ENCODE measurements at regions not wholly inside any gene's neighbourhood (a gene's known extent, or its start where the extent isn't known, plus 50 kb on each side); places are given as distances from the start of the nearest gene placed in this dataset.
"Not testable (repeated sequence)": the region's sequence is repeated elsewhere in the genome, so short reads cannot be mapped to it uniquely, and the experiment has no call there.

GRCh38 chr11:92168936-92169335, 55.7 kb upstream of the FAT3 start:
- DNase-seq (ENCODE audit: low read depth, low spot score) = no peak
- no peak overlapping the region for H3K4me3 ChIP-seq (ENCODE audit: low read length)

- H3K4me3 ChIP-seq (ENCODE audit: low read length) = no peak overlapping the region
- no peak for DNase-seq (ENCODE audit: low read depth, low spot score)
These were observed 57.0 kb upstream of the FAT3 start for GRCh38 chr11:92167571-92167970.

GRCh38 chr11:92166335-92166734, 58.3 kb upstream of the FAT3 start:
- no peak for DNase-seq (ENCODE audit: low read depth, low spot score)
- no peak overlapping the region for H3K4me3 ChIP-seq (ENCODE audit: low read length)

- no peak overlapping the region for H3K4me3 ChIP-seq (ENCODE audit: low read length)
- no peak for DNase-seq (ENCODE audit: low read depth, low spot score)
These were observed 60.7 kb upstream of the FAT3 start for GRCh38 chr11:92163879-92164278.

- H3K4me3 ChIP-seq (ENCODE audit: low read length) = no peak overlapping the region
- no peak for DNase-seq (ENCODE audit: low read depth, low spot score)
These were observed 61.8 kb upstream of the FAT3 start for GRCh38 chr11:92162776-92163175.

- no peak overlapping the region for H3K4me3 ChIP-seq (ENCODE audit: low read length)
- no peak for DNase-seq (ENCODE audit: low read depth, low spot score)
These were observed 64.7 kb upstream of the FAT3 start for GRCh38 chr11:92159931-92160330.

- H3K4me3 ChIP-seq (ENCODE audit: low read length); DNase-seq (ENCODE audit: low read depth, low spot score): not testable (repeated sequence)
These were observed 67.2 kb upstream of the FAT3 start for GRCh38 chr11:92157390-92157789.

- DNase-seq (ENCODE audit: low read depth, low spot score) = no peak
- no peak overlapping the region for H3K4me3 ChIP-seq (ENCODE audit: low read length)
These were observed 70.0 kb upstream of the FAT3 start for GRCh38 chr11:92154611-92155010.

- DNase-seq (ENCODE audit: low read depth, low spot score) = no peak
- H3K4me3 ChIP-seq (ENCODE audit: low read length) = no peak overlapping the region
These were observed 70.5 kb upstream of the FAT3 start for GRCh38 chr11:92154110-92154509.

GRCh38 chr11:92153542-92153941, 71.1 kb upstream of the FAT3 start:
- no peak for DNase-seq (ENCODE audit: low read depth, low spot score)
- H3K4me3 ChIP-seq (ENCODE audit: low read length) = no peak overlapping the region

GRCh38 chr11:92152245-92152644, 72.4 kb upstream of the FAT3 start:
- no peak overlapping the region for H3K4me3 ChIP-seq (ENCODE audit: low read length)
- peak; percentile 10 for DNase-seq (ENCODE audit: low read depth, low spot score)

- DNase-seq (ENCODE audit: low read depth, low spot score) = no peak
- no peak overlapping the region for H3K4me3 ChIP-seq (ENCODE audit: low read length)
These were observed 74.6 kb upstream of the FAT3 start for GRCh38 chr11:92149996-92150395.

- H3K4me3 ChIP-seq (ENCODE audit: low read length) = no peak overlapping the region
- DNase-seq (ENCODE audit: low read depth, low spot score) = no peak
These were observed 82.9 kb upstream of the FAT3 start for GRCh38 chr11:92141725-92142124.

- DNase-seq (ENCODE audit: low read depth, low spot score) = no peak
- H3K4me3 ChIP-seq (ENCODE audit: low read length) = no peak overlapping the region
These were observed 83.5 kb upstream of the FAT3 start for GRCh38 chr11:92141159-92141558.

- DNase-seq (ENCODE audit: low read depth, low spot score) = no peak
- no peak overlapping the region for H3K4me3 ChIP-seq (ENCODE audit: low read length)
These were observed 84.6 kb upstream of the FAT3 start for GRCh38 chr11:92140021-92140420.

- no peak for DNase-seq (ENCODE audit: low read depth, low spot score)
- H3K4me3 ChIP-seq (ENCODE audit: low read length) = no peak overlapping the region
These were observed 86.3 kb upstream of the FAT3 start for GRCh38 chr11:92138296-92138695.

- no peak overlapping the region for H3K4me3 ChIP-seq (ENCODE audit: low read length)
- no peak for DNase-seq (ENCODE audit: low read depth, low spot score)
These were observed 86.9 kb upstream of the FAT3 start for GRCh38 chr11:92137747-92138146.

- H3K4me3 ChIP-seq (ENCODE audit: low read length) = no peak overlapping the region
- DNase-seq (ENCODE audit: low read depth, low spot score) = no peak
These were observed 87.8 kb upstream of the FAT3 start for GRCh38 chr11:92136797-92137196.

- no peak for DNase-seq (ENCODE audit: low read depth, low spot score)
These were observed 93.2 kb upstream of the FAT3 start for GRCh38 chr11:92131289-92131865.

GRCh38 chr11:92130421-92130831, 94.2 kb upstream of the FAT3 start:
- H3K4me3 ChIP-seq (ENCODE audit: low read length) = no peak overlapping the region
- DNase-seq (ENCODE audit: low read depth, low spot score) = no peak

More at GRCh38 chr11:92131289-92131865, 93.2 kb upstream of the FAT3 start:
- H3K4me3 ChIP-seq (ENCODE audit: low read length) = no peak overlapping the region

GRCh38 chr11:92129811-92130210, 94.8 kb upstream of the FAT3 start:
- H3K4me3 ChIP-seq (ENCODE audit: low read length) = no peak overlapping the region
- no peak for DNase-seq (ENCODE audit: low read depth, low spot score)

- no peak overlapping the region for H3K4me3 ChIP-seq (ENCODE audit: low read length)
- DNase-seq (ENCODE audit: low read depth, low spot score) = no peak
These were observed 96.6 kb upstream of the FAT3 start for GRCh38 chr11:92128026-92128425.
